T-helper 1 cell (primary cell): ENCODE measurements at regions not wholly inside any gene's neighbourhood (a gene's known extent, or its start where the extent isn't known, plus 50 kb on each side); places are given as distances from the start of the nearest gene placed in this dataset.
"Not testable (repeated sequence)": the region's sequence is repeated elsewhere in the genome, so short reads cannot be mapped to it uniquely, and the experiment has no call there.

Experiments used
- DNase-seq, 5 donors: peaks; one replicate each; pipeline ENCODE4 v3.0.0-alpha.2; 2012 to 2020

DNA sequence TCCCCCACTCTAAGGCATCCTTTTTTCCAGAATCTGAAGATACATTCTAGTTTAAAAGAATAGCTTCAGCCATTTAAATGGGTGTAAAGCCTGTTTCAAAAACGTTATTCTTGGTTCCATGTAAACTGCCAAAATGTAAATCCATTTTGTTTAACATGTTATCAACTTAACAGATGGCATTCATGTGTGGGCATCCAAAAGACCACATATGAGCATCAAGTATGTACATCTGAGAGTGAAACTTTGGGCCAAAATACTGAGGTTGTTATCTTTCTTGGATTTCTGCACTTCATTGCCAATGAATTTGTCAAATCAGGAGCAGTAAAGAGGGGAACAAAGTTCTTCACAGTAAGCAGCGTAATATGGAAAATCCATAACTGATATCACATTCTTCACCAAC, 395.4 kb downstream of the ZNF804A start:
- DNase-seq: no peak

DNA sequence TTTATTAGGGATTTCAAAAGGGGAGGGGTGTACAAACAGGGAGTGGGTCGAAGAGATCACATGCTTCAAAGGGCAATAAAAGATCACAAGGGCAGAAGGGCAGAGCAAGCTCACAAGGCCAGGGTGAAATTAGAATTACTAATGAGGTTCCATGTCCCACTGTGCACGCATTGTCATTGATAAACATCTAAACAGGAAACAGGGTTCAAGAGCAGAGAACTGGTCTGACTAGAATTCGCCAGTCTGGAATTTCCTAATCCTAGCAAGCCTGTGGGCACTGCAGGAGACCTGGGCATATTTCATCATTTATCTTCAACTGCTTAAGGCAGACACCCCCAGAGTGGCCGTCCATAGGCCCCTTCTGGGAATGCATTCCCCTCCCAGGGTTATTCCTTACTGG, 408.2 kb downstream of the ZNF804A start:
- no peak for DNase-seq

DNA sequence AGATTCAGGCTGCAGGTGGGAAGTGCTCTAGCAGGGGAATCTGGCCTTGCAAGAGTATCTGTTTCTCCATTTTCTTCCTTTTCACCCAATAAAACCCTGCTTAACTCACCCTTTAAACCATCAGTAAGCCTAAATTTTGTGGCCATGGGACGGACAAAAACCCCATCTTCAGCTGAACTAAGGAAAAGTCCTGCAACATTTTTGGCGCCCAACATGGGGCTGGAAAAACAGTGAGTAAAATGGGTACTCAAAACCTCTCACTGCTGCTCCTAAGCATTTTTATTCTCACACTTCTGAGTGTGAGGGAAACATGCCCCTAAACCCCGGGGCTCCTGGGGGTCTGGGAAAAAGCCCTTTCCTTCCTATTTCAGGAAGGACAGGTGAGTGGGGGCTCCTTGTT, 414.3 kb downstream of the ZNF804A start:
- DNase-seq: no peak

DNA sequence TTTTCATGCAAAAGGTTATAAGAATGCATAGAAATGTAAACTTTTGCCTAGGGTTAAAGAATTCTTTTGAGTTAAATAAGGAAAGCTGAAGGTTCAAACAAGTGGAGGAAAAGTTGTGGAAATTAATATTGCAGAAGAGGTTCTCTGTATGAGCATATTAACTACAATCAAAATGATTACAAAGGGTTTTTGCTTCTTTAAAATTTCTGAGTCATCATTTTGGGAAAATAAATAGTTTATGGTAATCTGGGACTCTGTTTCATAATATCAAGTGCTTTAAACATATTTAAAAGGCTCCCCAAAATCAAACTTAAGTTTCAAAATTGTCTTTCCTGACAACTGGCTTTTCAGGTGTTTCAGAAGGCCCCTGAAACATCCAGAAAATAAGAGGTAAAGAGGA, 415.7 kb downstream of the ZNF804A start:
- no peak for DNase-seq

DNA sequence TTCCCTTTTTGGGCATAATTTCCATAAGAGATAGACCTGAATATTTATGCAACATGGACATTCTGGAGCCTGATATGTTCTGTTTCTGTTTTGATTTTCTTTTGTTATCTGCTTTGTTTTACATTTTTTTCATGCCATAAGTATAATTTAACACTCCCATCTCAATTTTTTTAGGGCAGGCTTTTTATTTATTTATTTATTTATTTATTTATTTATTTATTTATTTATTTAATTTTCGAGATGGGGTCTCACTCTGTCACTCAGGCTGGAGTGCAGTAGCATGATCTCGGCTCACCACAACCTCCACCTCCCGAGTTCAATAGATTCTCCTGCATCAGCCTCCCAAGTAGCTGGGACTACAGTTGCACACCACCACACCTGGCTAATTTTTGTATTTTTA, 427.6 kb downstream of the ZNF804A start:
- DNase-seq: not testable (repeated sequence)

DNA sequence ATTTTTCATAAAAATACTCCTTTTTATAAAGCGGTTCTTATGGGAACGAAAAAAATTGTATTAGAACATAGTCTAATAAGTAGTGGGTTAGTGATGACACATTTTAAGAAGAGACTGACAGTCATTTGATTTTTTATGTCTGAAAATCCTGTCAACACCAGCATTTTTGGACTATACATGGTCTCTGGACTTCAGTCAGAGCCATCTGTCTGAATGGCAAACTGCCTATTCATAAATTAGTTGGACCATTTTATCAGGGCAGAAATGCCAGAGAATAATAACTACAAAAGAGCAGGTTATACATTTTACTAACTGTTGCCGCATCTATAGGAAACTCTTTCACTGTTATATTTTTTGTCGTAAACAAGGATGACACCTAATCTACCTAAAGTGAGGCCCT, 437.6 kb downstream of the ZNF804A start:
- no peak for DNase-seq

DNA sequence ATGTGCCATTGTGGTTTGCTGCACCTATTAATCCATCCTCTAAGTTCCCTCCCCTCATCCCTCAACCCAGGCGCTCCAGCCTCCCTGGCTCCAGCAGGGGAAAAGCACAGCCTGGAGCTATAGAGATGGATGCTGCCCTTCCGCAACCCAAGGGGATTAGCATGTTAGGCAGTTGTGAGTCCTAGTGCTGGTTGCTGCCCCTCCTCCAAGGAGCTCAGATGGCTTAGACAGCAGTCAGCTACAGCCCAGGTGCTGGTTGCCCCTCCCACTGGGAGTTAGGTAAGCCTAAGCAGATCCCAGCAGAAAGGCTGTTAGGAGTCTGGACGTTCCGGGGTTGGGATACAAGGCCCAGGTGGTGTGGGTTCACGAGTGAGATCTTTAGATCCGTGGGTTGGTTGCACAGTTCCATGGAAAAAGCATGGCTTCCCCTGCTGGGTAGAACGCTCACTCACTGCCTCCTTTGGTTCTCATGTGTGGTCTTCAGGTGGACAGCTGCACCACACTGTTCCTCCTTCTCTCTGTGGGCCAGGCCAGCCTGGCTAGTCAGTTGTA, 446.1 kb downstream of the ZNF804A start:
- DNase-seq: no peak

DNA sequence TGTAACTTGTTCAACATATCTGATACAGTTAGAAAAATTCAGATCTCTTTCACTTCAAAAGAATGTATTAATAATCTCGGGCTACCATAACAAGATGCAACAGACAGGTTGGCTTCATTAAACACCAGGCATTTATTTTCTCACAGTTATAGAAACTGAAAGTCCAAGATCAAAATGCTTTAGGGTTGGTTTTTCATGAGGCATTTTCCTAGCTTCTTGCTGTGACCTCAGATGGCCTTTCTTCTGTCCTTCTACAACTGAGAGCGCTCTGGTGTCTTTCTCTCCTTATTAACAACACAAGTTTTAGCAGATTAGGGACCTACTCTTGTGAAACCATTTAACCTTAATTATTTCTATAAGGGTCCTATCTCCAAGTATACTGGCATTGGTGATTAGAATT, 452.5 kb downstream of the ZNF804A start:
- DNase-seq: no peak

DNA sequence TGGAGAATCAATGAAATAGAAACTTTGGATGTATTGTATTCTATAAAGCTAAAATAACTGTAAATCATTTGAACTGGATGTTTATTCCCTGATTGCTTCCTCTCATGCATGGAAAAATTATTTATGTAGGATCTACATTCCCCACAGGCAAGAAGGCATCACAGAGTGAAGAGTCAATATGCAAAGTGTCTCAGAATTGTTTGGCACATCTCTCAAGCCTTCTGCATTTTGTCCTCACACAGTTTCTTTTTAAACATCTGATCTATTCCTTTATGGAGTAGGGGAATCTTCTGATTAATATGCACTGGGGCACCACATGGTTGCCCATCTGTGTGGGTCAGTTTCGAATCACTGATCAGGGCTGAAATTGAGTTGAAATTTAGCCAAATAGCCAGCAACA, 465.4 kb downstream of the ZNF804A start:
- DNase-seq: no peak

DNA sequence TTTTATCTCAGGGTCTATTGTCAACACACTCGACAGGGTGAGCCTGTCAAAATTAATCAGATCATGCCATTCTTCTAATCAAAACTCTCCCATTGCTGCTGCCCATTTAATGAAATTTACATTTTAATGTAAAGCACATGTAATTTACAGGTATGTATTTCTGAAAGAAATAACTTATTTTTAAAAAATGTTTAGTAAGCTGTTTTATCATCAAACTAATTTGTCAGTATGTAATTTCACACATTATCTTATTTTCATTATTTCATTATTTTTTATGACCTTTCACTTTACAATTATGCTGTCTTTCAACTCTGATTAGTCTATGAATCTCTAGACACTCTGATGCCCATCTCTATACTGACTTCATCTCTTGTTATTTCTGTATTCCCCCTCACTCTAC, 467.8 kb downstream of the ZNF804A start:
- DNase-seq: no peak

DNA sequence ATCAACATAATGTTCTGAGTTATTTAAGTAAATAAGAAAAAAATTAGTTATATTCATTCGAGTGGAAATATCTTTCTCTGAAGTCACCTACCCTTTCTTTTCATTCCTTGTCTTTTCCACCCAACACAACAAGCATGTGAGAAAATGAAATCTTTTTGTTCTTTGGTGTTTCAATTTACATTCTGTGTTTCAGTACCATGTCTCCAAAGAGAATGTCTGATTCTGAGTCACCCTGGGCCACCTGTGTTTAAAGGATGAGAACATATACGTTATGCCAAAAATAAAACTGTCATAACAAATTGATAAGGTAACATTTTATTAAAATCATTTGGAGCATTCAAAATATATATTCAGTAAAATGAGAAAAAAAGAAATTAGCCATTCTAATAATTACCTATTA, 470.8 kb downstream of the ZNF804A start:
- DNase-seq: no peak

DNA sequence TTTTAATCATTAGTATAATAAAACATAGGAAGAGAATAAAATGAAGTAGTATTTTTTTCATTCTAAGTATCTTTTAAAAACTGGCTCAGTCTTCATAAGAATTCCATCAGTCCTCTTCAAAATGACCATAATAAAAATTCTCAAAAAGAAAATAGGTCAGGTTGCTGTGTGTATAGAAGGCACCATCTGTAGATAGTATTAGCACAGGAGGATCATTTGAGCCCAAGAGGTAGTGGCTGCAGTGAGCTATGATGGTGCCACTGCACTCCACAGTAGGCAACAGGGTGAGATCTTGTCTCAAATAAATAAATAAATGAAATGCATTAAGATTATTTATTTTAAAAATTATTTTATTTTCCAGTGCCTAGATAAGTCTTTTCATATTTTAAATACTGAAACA, 475.8 kb downstream of the ZNF804A start:
- no peak for DNase-seq

DNA sequence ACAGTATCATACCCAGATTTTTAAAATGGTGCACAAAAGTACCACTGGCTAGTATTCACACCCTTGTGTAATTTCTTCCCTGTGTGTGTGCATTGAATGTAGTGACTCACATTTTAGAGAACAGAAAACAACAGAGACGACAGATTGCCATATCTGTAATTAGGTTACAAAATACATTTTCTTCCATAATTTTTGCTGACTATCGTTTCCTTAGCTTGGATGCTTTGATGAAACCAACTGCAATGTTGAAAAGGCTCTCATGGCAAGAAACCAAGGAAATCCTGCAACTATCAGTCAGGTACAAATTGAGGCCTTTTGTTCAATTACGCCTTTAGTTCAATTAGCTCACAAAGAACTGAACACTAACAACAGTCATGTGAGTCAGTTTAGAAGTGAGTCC, 484.4 kb downstream of the ZNF804A start:
- DNase-seq: no peak

DNA sequence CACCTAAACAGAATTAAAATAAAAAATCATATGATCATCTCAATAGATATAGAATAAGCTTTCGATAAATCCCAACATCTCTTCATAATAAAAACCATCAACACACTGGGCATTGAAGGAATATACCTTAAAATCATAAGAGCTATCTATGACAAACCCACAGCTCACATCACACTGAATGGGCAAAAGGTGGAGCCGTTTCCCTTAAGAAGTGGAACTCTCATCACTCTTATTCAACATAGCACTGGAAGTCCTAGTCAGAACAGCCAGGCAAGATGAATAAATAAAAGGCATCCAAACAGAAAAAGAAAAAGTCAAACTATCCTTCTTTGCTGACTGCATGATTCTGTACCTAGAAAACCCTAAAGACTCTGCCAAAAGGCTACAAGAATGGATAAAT, 510.3 kb downstream of the ZNF804A start:
- no peak for DNase-seq

DNA sequence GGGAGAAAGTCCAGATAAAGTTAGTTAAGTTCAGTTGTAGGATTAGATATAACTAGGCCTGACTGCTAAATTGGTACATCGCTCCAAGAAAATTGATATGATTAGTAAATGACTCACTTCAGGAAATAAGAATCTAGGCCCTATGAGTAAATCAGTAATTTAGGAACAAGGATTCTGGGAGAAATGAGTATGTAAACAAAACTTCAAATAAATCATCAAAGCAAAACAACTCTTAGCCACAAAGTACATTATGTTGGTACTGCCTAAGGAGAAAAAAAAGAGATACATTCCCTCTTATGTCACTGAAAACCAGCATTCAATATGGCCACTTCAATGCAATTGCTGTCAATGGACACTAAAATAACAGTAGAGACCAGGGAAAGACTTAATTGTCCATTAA, 529.1 kb downstream of the ZNF804A start:
- DNase-seq: no peak

DNA sequence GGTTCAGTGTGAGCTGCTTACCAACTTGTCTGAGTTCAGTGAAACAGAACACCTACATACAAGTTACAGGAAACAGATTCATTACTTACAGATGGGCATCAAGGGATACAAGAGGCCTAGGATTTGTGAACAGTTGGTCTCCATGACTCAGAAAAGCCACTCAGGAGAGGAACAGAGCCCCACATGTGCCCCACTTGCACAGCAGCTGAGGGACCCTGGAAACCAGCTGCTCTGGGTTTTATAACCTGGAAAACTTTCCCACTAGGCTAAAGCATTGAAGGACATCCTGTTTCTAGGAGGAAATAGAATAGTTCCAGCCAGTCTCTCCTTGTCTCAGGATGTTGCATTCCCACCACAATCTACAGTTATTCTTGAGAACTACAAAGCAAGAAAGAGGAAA, 530.0 kb downstream of the ZNF804A start:
- no peak for DNase-seq

DNA sequence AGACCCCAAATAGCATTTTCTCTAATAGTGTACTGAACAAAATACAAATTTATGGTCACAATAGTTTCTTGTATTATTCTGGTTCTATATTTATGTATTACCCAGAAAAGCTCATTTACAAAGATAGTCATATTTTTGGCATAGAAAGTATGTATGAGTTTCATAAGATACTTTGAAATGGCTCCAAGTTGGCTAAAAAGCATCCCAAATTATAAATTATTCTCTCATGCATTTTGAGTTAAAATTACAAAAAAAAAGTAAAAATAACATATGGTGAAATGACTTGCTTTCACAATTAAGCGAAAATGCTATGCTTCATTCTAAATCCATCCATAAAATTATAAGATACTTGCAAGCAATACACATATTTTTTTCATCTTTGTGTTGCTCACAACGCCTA, 530.7 kb downstream of the ZNF804A start:
- DNase-seq: no peak

DNA sequence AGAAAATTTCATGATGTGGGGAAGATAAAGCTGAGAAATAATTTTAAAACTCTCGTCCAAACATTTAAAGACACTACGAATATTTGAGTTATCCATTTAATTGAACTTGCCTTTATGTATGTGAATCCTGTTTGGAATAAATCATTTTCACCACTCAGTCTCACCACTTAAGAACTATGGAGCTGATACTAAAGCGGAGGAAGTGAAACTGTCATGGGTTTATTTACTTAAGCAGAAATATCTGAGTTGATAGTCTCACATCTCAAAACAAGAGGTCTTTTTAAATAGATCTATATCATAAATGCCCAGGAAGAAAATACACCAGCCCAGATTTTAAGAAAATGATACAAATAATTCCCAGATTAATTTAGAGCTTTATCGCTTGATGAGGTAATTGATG, 532.4 kb downstream of the ZNF804A start:
- no peak for DNase-seq

DNA sequence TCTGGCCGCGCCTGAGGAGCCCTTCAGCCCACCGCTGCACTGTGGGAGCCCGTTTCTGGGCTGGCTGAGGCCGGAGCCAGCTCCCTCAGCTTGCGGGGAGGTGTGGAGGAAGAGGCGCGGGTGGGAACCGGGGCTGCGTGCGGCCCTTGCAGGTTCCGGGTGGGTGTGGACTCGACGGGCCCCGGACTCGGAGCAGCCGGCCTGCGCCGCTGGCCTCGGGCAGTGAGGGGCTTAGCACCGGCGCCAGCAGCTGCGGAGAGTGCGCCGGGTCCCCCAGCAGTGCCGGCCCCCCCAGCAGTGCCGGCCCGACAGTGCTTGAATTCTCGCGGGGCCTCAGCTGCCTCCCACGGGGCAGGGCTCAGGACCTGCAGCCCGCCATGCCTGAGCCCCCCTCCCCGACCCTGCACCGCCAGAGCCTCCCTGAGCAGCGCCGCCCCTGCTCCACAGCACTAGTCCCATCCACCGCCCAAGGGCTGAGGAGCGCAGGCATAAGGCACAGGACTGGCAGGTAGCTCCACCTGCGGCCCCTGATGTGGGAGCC, 534.2 kb downstream of the ZNF804A start:
- DNase-seq: peak in 1 of 5 donors; percentile 11

DNA sequence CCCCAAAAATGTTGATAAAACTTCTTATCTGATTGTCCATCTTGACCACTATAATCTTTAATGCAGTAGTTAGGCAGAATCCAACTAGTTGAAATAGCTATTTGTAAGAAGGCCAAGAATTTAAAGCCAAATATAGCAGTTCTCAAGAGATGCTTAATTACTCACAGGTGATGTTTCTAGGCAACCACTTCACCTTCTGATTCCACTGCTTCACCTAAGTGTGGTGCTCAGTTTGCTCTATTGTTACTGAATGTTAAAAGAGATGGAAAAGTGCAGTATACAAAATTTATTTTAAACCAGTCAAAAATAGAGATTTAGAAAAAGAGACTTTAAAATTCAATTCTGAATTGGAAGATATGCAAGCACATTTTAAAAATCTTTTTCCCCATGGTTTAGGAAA, 539.4 kb downstream of the ZNF804A start:
- no peak for DNase-seq

DNA sequence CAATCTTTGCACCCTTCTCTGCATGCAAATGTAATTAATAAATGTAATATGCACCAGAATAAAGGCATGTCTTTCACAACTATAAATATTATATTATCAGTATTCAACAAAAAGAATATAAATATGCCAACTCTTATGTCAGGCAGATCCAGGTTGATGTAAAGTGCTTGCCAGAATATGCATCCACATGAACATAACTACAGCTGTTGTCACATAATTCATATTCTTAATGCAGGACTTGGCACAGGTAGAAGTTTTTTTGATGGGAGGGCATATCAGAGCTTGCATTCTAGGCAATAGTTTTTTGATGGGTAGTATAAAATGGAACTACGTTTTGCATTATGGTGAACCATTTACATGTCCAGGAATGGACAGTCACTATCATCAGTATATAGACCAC, 544.3 kb downstream of the ZNF804A start:
- no peak for DNase-seq

DNA sequence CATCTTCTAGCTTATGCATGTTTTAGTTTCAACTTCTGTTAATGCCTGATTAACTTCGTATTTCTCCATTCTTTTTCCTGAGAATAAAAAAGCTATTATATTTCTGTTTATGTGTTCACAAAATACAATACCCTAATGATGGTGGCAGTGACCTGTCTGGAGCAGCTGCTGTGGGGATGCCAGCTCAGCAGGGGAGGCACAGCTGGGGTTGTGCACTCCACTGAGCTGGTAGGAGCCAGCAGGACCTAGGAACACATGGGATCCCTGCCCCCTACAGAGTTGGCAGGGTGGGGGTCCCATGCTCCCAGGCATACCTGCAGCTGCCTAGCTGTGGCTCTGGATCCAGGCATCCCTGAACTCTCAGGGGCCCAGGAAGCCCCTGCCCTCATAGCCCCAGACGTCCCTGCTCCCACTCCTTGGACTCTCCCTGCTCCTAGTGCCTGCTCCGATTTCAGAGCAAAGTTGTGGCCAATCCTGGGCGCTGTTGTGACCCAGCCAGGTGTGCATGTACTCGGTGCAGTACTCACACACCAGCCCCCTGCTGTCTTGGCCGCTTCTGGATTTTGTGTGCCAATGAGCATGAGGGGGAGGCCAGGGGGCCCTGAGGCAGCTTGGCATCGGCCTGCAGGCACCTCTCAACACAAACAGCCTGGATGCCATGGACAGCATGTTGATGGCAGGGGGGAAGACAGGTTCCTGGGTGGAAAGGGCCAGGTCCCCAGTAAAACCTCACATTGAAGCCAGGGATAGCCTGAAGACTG, 546.0 kb downstream of the ZNF804A start:
- DNase-seq: no peak

DNA sequence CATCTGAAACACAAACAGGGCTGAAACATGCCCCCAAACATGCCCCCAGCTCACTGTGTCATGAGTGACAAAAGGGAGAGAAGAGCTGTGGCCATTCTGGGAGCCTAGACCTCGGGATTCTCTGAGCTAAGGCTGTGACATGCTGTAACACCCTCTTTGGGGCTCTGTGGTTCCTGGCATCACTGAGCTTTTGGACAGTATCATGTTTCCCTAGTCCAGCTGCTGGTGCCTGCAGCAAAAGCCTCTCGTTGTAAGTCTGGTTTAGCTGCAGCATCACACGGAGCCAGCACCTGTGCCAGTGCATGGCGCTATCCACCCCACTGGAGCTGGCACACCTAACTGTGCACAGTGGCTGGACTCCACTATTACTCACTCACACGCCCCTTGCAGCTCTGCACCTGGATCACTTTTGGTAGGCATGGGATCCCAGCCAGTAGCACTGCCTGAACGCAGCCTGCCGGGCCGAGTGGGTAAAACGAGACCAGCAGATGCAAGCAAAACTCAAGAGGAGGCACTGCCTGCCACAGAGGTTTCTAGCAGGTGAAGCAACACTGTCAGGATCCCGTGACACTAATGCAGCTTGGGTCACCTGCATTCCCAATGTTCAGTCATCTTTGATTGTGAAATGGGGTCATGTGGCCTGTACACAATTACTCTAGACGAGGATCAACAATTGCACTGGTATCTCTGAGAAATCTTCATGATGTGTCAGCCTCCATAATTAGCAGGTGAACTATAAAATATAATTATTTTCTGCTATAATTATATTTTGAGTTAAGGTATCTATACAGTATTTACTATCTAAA, 547.2 kb downstream of the ZNF804A start:
- no peak for DNase-seq

DNA sequence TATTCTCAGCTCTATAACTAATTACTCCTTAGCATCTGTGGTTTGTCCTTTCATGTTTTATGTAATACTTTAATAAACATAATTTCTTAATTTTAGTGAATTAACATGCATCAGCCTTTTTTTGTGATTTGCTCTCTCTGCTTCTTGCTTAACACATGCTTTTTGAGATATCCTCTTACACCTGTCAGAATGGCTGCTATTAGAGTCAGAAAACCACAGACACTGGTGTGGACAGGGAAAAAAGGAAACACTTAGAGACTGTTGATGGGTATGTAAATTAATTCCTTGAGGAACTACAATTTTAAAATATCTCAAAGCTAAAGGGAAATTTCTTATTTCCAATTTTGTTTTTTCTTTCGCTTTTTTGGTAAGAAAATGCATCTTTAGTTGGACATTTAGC, 549.0 kb downstream of the ZNF804A start:
- no peak for DNase-seq
